Tibial artery (tissue), 4 donors: ENCODE measurements at regions not wholly inside any gene's neighbourhood (a gene's known extent, or its start where the extent isn't known, plus 50 kb on each side); places are given as distances from the start of the nearest gene placed in this dataset.

Experiments used
- DNase-seq, 2 donors: peaks; one replicate each; pipeline ENCODE4 v3.0.0-alpha.2; 2019
- H3K27ac ChIP-seq, 2 donors: fragments of 200-600 bp; sonication (generic) in 1 of 2; 1 replicate in 1 of 2; 2 replicates in 1 of 2; pipeline ENCODE4 v1.5.1; 2018 to 2019; ENCODE audit warnings: mild to moderate bottlenecking in 1 of 2
- H3K27me3 ChIP-seq, 2 donors: fragments of 200-600 bp; sonication (generic) in 1 of 2; one replicate each; pipeline versions ENCODE4 v1.5.1 to v1.6.0; 2016 to 2019
- H3K36me3 ChIP-seq, 3 donors: fragments of 200-600 bp; sonication (generic) in 2 of 3; one replicate each; pipeline ENCODE4 v1.5.1; 2016 to 2019; ENCODE audit warnings: mild to moderate bottlenecking in 2 of 3
- H3K4me1 ChIP-seq, 4 donors: fragments of 200-600 bp; sonication (generic) in 2 of 4; 1 replicate in 3 of 4; 2 replicates in 1 of 4; pipeline ENCODE4 v1.5.1; 2016 to 2019
- H3K4me3 ChIP-seq, 2 donors: fragments of 200-600 bp; sonication (generic) in 1 of 2; 1 replicate in 1 of 2; 2 replicates in 1 of 2; pipeline ENCODE4 v1.5.1; 2018 to 2019; ENCODE audit warnings: mild to moderate bottlenecking in 2 of 2
- H3K9me3 ChIP-seq, 3 donors: fragments of 200-600 bp; sonication (generic) in 1 of 3; one replicate each; pipeline ENCODE4 v1.5.1; 2016 to 2019
- intact Hi-C: fragments of 100-400 bp; cut with DNase I; formaldehyde crosslinking; loops from one replicate; pipeline ENCODE4 v1.15.0; 2023; ENCODE audit warnings: low total_unique reads
- TF ChIP-seq, protein P1 (sequence below), 2 experiments: fragments of 200-600 bp in 1 of 2; fragments of 450-650 bp in 1 of 2; IDR thresholded peaks; one replicate each; pipeline ENCODE4 v1.5.1; 2017 to 2019; ENCODE audit warnings: antibody characterized with exemption in 2 of 2, mild to moderate bottlenecking in 1 of 2, moderate library complexity in 1 of 2

DNA sequence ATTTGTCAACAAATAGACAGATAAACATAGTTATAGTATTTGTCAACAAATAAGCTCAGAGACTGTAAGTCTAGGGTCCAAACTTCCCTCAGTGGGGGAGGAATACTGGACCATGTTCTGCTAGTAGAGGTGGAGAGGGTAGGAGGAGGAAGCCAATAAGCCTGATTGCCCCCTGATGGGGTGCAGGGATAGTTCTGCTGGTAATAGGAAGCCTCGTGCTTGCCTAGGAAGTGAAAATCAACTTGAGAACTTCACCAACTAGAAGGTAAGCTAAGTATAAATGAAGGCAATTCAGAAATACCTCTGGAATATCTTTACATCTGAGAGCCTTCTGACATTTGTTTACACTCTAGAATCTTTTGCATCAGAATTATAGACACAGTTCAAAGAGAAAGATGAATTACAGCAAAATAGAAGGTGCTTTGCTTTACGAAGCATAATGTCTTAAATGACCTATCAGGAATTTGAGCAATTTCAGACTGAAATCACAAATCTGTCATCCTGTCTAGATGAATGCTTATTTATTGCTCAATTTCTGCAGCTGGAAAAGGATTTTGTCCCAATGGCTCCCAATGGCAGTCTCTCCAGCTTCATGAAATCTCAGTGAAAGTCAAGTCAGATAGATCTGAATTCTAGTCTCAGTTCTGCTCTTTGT, 225.6 kb upstream of the TBC1D5 start:
- H3K36me3 ChIP-seq = no peaks in the 10 kb centered on the region
- H3K9me3 ChIP-seq = no peaks in the 10 kb centered on the region
- intact Hi-C loops = no loop called here
- no peak for DNase-seq
- no peak overlapping the region for H3K4me3 ChIP-seq
- TF ChIP-seq, protein P1, sequence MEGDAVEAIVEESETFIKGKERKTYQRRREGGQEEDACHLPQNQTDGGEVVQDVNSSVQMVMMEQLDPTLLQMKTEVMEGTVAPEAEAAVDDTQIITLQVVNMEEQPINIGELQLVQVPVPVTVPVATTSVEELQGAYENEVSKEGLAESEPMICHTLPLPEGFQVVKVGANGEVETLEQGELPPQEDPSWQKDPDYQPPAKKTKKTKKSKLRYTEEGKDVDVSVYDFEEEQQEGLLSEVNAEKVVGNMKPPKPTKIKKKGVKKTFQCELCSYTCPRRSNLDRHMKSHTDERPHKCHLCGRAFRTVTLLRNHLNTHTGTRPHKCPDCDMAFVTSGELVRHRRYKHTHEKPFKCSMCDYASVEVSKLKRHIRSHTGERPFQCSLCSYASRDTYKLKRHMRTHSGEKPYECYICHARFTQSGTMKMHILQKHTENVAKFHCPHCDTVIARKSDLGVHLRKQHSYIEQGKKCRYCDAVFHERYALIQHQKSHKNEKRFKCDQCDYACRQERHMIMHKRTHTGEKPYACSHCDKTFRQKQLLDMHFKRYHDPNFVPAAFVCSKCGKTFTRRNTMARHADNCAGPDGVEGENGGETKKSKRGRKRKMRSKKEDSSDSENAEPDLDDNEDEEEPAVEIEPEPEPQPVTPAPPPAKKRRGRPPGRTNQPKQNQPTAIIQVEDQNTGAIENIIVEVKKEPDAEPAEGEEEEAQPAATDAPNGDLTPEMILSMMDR (IDR thresholded peaks at IDR 0.05) = no peak
- no peaks in the 10 kb centered on the region for H3K27me3 ChIP-seq
- H3K4me1 ChIP-seq = no peaks in the 10 kb centered on the region
- H3K27ac ChIP-seq = no peak overlapping the region

- intact Hi-C loops = no loop called here
- DNase-seq = no peak
These were observed 224.7 kb upstream of the TBC1D5 start for GRCh38 chr3:17967111-17967510.

DNA sequence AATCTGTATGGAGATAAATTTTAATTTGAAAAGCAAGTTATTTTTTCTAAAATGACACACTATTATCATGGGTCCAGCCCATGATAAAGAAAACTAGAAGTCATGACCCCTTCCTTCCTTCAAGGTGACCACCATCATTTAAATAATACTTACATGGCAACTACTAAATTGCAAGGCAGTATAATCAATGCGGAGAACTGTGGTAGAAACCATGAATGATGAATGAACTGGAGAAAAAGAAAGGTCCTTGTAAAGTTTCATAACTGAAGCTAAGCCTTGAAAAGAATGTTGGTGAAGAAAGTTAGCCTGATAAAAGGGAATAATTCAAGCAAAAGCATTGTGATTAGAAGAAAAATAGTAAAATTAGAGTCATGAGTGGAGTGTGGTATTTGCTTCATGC, 222.9 kb upstream of the TBC1D5 start:
- Histone ChIP-seq H3K4me1 (no peaks in the 10 kb centered on the region), H3K27me3 (no peaks in the 10 kb centered on the region), H3K27ac (no peak overlapping the region), H3K4me3 (no peak overlapping the region), H3K36me3 (no peaks in the 10 kb centered on the region), H3K9me3 (no peaks in the 10 kb centered on the region)
- no peak for DNase-seq
- intact Hi-C loops = no loop called here
- TF ChIP-seq, protein P1 (IDR thresholded peaks at IDR 0.05) = no peak

More at GRCh38 chr3:17967111-17967510, 224.7 kb upstream of the TBC1D5 start:
- Histone ChIP-seq H3K4me1 (no peaks in the 10 kb centered on the region), H3K9me3 (no peaks in the 10 kb centered on the region), H3K36me3 (no peaks in the 10 kb centered on the region), H3K4me3 (no peak overlapping the region), H3K27me3 (no peaks in the 10 kb centered on the region), H3K27ac (no peak overlapping the region)
- TF ChIP-seq, protein P1 (IDR thresholded peaks at IDR 0.05) = no peak

GRCh38 chr3:17964108-17964507, 221.7 kb upstream of the TBC1D5 start:
- TF ChIP-seq, protein P1 (IDR thresholded peaks at IDR 0.05) = no peak
- Histone ChIP-seq H3K36me3 (no peaks in the 10 kb centered on the region), H3K9me3 (no peaks in the 10 kb centered on the region), H3K4me3 (no peak overlapping the region), H3K27me3 (no peaks in the 10 kb centered on the region), H3K27ac (no peak overlapping the region), H3K4me1 (no peaks in the 10 kb centered on the region)
- DNase-seq = no peak
- intact Hi-C loops = no loop called here

GRCh38 chr3:17955411-17955810, 213.0 kb upstream of the TBC1D5 start:
- no peaks in the 10 kb centered on the region for H3K4me1 ChIP-seq
- intact Hi-C loops = no loop called here
- no peak for DNase-seq
- H3K9me3 ChIP-seq = no peaks in the 10 kb centered on the region
- no peaks in the 10 kb centered on the region for H3K36me3 ChIP-seq
- no peak overlapping the region for H3K27ac ChIP-seq
- TF ChIP-seq, protein P1 (IDR thresholded peaks at IDR 0.05) = no peak
- no peaks in the 10 kb centered on the region for H3K27me3 ChIP-seq
- no peak overlapping the region for H3K4me3 ChIP-seq

DNA sequence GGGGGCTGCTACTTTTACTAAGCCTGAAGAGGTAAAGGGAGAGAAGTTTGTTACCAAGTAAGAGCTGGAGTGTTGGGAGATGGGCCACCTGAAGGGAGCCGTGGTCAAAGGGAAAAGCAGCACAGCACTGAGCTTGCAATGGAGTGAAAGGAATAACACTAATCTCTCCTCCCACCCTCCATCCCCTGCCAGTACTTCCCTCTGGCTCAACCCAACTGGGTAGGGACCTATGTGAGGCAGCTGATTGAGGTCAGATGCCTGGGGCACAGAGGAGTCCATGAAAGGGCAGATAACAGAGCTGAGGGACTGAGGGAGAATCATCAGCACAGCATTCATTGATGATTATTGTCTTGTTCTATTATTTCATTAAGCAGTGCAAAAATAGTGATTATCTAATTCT, 212.4 kb upstream of the TBC1D5 start:
- no peak for DNase-seq
- Histone ChIP-seq H3K27me3 (no peaks in the 10 kb centered on the region), H3K4me1 (no peaks in the 10 kb centered on the region), H3K27ac (no peak overlapping the region), H3K9me3 (no peaks in the 10 kb centered on the region), H3K4me3 (no peak overlapping the region), H3K36me3 (no peaks in the 10 kb centered on the region)
- intact Hi-C loops = no loop called here
- TF ChIP-seq, protein P1 (IDR thresholded peaks at IDR 0.05) = no peak
